K562 (cell line): ENCODE measurements at regions not wholly inside any gene's neighbourhood (a gene's known extent, or its start where the extent isn't known, plus 50 kb on each side); places are given as distances from the start of the nearest gene placed in this dataset.

Experiments
- ATAC-seq: fragments of 200-7000 bp; cut with Tn5 transposase; 3 replicates; pipeline ENCODE4 v1.9.1; 2020; ENCODE audit warnings: moderate library complexity
- BruUV-seq: library from RNA; stranded (reverse); fragments of 400-500 nt; replicated peaks from 2 replicates; lab custom pipeline; 2021; lab: Mats Ljungman, UMichigan
- CTCF ChIA-PET: fragments of 300-600 bp; formaldehyde crosslinking; extraction: SDS; loops from one replicate; lab custom pipeline; 2021; ENCODE audit warnings: low intra/inter-chr PET ratio; lab: Yijun Ruan, JAX
- POLR2A ChIA-PET: fragments of 300-600, 350-650 bp; sonication (Branson Sonifier 250); formaldehyde crosslinking; extraction: SDS; loops from one replicate; lab custom pipeline; 2021; ENCODE audit warnings: antibody characterized with exemption, inconsistent platforms; lab: Yijun Ruan, JAX
- DNase-seq, 4 experiments: peaks; one replicate each; pipeline versions ENCODE4 v3.0.0 to v3.0.0-alpha.2; 2011 to 2018; ENCODE audit warnings: low spot score in 3 of 4, mixed read lengths in 3 of 4; ENCODE audit errors: extremely low read depth in 1 of 4
- FAIRE-seq: peaks from 2 replicates; lab custom pipeline; 2011; peaks lifted over from hg19 to GRCh38; lab: Jason Lieb, UNC
- H2AFZ ChIP-seq: 2 replicates; pipeline ENCODE4 v1.6.0; 2011; ENCODE audit warnings: low read depth, low read length, control low read depth, inconsistent platforms
- H3K27ac ChIP-seq: fragments of 200-600 bp; 3 replicates; pipeline ENCODE4 v1.8.0; 2011; ENCODE audit warnings: low read depth, mild to moderate bottlenecking, control low read depth, inconsistent platforms, low read length, moderate library complexity, mixed read lengths; ENCODE audit errors: extremely low read depth
- H3K27me3 ChIP-seq, 2 experiments: fragments of 300-600 bp in 1 of 2; 2 replicates in 1 of 2; 3 replicates in 1 of 2; pipeline versions ENCODE4 v1.6.0 to v1.8.0; 2011; ENCODE audit warnings: inconsistent platforms in 2 of 2, low read length in 2 of 2, mild to moderate bottlenecking in 1 of 2, mixed read lengths in 1 of 2, moderate library complexity in 1 of 2; ENCODE audit not compliant: control insufficient read depth in 2 of 2, insufficient read depth in 2 of 2
- H3K36me3 ChIP-seq: fragments of 300-600 bp; 3 replicates; pipeline ENCODE4 v1.8.0; 2011; ENCODE audit warnings: mild to moderate bottlenecking, low read length, inconsistent platforms; ENCODE audit not compliant: control insufficient read depth, insufficient read depth
- H3K4me1 ChIP-seq, 2 experiments: fragments of 200-600 bp in 1 of 2; replicated peaks in 1 of 2; 2 replicates in 1 of 2; 3 replicates in 1 of 2; pipeline versions ENCODE4 v1.5.1 to v1.8.0; 2011; ENCODE audit warnings: inconsistent platforms in 2 of 2, low read length in 2 of 2, mild to moderate bottlenecking in 1 of 2, mixed read lengths in 1 of 2, moderate library complexity in 1 of 2; ENCODE audit not compliant: control insufficient read depth in 2 of 2, insufficient read depth in 2 of 2
- H3K4me2 ChIP-seq: 2 replicates; pipeline ENCODE4 v1.6.1; 2011; ENCODE audit warnings: low read length, control low read depth, inconsistent platforms, mixed read lengths; ENCODE audit not compliant: insufficient read depth
- H3K4me3 ChIP-seq: fragments of 200-600 bp; sonication (generic), shearing (Covaris generic); 2 replicates; pipeline ENCODE4 v1.5.1; 2016; ENCODE audit warnings: control low read depth, inconsistent platforms
- H3K79me2 ChIP-seq: fragments of 200-600 bp; 3 replicates; pipeline ENCODE4 v1.8.0; 2011; ENCODE audit warnings: low read length, inconsistent platforms; ENCODE audit not compliant: control insufficient read depth, insufficient read depth
- H3K9ac ChIP-seq, 2 experiments: 2 replicates each; pipeline versions ENCODE4 v1.6.0 to v1.6.1; 2011; ENCODE audit warnings: low read depth in 2 of 2, low read length in 2 of 2, control low read depth in 1 of 2, inconsistent platforms in 1 of 2, mild to moderate bottlenecking in 1 of 2, mixed read lengths in 1 of 2; ENCODE audit not compliant: insufficient read depth in 1 of 2
- H3K9me1 ChIP-seq: one replicate; pipeline ENCODE4 v1.6.0; 2011; ENCODE audit warnings: inconsistent platforms, mild to moderate bottlenecking, low read length, moderate library complexity; ENCODE audit not compliant: control insufficient read depth, insufficient read depth
- H3K9me3 ChIP-seq: replicated peaks from 2 replicates; pipeline ENCODE4 v1.5.1; 2011; ENCODE audit warnings: low read depth, low read length, inconsistent platforms; ENCODE audit not compliant: control insufficient read depth, insufficient read depth
- H4K20me1 ChIP-seq: replicated peaks from 2 replicates; pipeline ENCODE4 v1.6.1; 2011; ENCODE audit warnings: low read length, inconsistent platforms, mixed read lengths; ENCODE audit not compliant: control insufficient read depth, insufficient read depth
- EWSR1 ChIP-seq: fragments of 450-650 bp; IDR thresholded peaks from 2 replicates; pipeline ENCODE4 v1.6.1; 2018; ENCODE audit warnings: borderline replicate concordance, mild to moderate bottlenecking, low read depth, moderate library complexity; ENCODE audit not compliant: partially characterized antibody
- GABPB1 ChIP-seq: sonication (generic); formaldehyde crosslinking; IDR thresholded peaks from 2 replicates; pipeline ENCODE4 v1.8.0; 2022; ENCODE audit warnings: mild to moderate bottlenecking, missing genetic modification reagents
- NEUROD1 ChIP-seq: fragments of 150-350 bp; IDR thresholded peaks from 2 replicates; pipeline ENCODE4 v1.6.1; 2014; ENCODE audit warnings: borderline replicate concordance, low read length, low read depth; ENCODE audit not compliant: partially characterized antibody
- PML ChIP-seq: IDR thresholded peaks from 2 replicates; pipeline ENCODE4 v1.6.1; 2012; ENCODE audit warnings: low read length, inconsistent platforms
- PRPF4 ChIP-seq: fragments of 200-400 bp; formaldehyde crosslinking; IDR thresholded peaks from one replicate; pipeline ENCODE4 v1.6.1; 2017; ENCODE audit warnings: low read length, low read depth, mild to moderate bottlenecking; ENCODE audit not compliant: insufficient read depth, poor library complexity, severe bottlenecking
- RB1 ChIP-seq: fragments of 450-650 bp; IDR thresholded peaks from 2 replicates; pipeline ENCODE4 v1.6.1; 2017; ENCODE audit warnings: low read depth, mild to moderate bottlenecking
- TAF15 ChIP-seq: fragments of 200-400 bp; formaldehyde crosslinking; IDR thresholded peaks from 2 replicates; pipeline ENCODE4 v1.6.1; 2017; ENCODE audit warnings: mild to moderate bottlenecking, low read depth, low read length, moderate library complexity
- ZNF232 ChIP-seq: sonication (generic); formaldehyde crosslinking; IDR thresholded peaks from 2 replicates; pipeline ENCODE4 v1.8.0; 2022; ENCODE audit warnings: mild to moderate bottlenecking, missing genetic modification reagents
- ZNF263 ChIP-seq: sonication (generic); formaldehyde crosslinking; IDR thresholded peaks from 2 replicates; pipeline ENCODE4 v1.8.0; 2022; ENCODE audit warnings: mild to moderate bottlenecking, missing genetic modification reagents, borderline replicate concordance
- WGBS: fragments of 100-300 bp; shearing (Covaris generic); methylation state at CpG from one replicate; pipeline ENCODE4 v1.1.6; 2016; ENCODE audit warnings: low coverage, mixed read lengths; ENCODE audit not compliant: insufficient coverage; ENCODE audit errors: missing lambda C conversion rate; 5-methylcytosine and 5-hydroxymethylcytosine counted together
- in situ Hi-C: fragments of 300-500 bp; cut with MboI; formaldehyde crosslinking; loops from 4 replicates; pipeline ENCODE4 v1.15.0; 2018; ENCODE audit warnings: inconsistent platforms, mixed read lengths
- intact Hi-C: fragments of 100-400 bp; cut with micrococcal nuclease; formaldehyde crosslinking; loops from 2 replicates; pipeline ENCODE4 v1.14.2; 2022
- TF ChIP-seq, protein P1 (sequence below), 2 experiments: fragments of 450-650 bp in 1 of 2; IDR thresholded peaks; 2 replicates each; pipeline ENCODE4 v1.6.1; 2011 to 2017; ENCODE audit warnings: low read depth in 2 of 2, antibody characterized with exemption in 1 of 2, borderline replicate concordance in 1 of 2, low read length in 1 of 2, mild to moderate bottlenecking in 1 of 2, mixed read lengths in 1 of 2; ENCODE audit not compliant: control insufficient read depth in 1 of 2
- TF ChIP-seq, protein P2 (sequence below): sonication (generic); formaldehyde crosslinking; IDR thresholded peaks from 2 replicates; pipeline ENCODE4 v1.8.0; 2023; ENCODE audit warnings: mild to moderate bottlenecking, missing genetic modification reagents
- TF ChIP-seq, protein P3 (sequence below): sonication (generic); formaldehyde crosslinking; IDR thresholded peaks from 2 replicates; pipeline ENCODE4 v1.8.0; 2022; ENCODE audit warnings: missing genetic modification reagents, mild to moderate bottlenecking, moderate library complexity, borderline replicate concordance
- TF ChIP-seq, protein P4 (sequence below): fragments of 250-450 bp; sonication (Bioruptor Pico); IDR thresholded peaks from 2 replicates; pipeline ENCODE4 v1.8.0; 2022; ENCODE audit warnings: inconsistent platforms

DNA sequence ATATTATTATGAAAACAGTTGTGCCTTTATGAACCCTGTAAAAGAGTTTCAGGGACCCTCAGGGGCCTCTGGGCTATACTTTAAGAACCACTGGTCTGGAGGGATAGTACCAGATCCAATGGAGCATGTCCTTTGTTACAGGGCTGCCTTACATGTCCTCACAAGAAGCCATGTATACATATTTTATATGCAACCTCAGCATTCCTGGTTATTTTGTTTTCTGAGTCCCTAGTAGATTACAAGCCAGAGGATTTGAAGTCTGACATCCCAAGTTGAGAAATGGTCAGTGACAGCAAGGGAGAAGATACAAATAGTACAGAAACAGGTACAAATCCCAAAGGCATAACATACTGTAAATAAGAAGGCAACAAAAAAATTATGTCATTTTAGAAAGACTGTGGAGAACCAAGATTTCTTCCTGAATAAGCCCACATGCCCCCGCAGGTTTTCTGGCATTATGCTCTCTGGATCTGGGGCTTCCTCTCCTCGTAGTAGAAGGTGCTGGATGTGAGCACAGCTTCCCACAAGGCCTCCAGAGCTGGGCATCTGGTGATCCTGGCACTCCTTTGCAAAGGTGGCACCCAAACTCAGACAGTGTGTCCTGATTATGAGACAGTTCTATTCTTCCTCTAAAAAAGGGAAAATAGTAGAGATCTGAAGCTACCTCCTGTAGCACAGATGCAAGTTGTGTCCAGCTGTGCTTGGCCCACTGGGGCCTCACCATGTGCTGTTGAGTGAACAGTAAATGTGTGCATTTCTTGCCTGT is 114.0 kb downstream of the NR1D2 start (continued):
- no peak for TF ChIP-seq PRPF4
- TF ChIP-seq, protein P1, sequence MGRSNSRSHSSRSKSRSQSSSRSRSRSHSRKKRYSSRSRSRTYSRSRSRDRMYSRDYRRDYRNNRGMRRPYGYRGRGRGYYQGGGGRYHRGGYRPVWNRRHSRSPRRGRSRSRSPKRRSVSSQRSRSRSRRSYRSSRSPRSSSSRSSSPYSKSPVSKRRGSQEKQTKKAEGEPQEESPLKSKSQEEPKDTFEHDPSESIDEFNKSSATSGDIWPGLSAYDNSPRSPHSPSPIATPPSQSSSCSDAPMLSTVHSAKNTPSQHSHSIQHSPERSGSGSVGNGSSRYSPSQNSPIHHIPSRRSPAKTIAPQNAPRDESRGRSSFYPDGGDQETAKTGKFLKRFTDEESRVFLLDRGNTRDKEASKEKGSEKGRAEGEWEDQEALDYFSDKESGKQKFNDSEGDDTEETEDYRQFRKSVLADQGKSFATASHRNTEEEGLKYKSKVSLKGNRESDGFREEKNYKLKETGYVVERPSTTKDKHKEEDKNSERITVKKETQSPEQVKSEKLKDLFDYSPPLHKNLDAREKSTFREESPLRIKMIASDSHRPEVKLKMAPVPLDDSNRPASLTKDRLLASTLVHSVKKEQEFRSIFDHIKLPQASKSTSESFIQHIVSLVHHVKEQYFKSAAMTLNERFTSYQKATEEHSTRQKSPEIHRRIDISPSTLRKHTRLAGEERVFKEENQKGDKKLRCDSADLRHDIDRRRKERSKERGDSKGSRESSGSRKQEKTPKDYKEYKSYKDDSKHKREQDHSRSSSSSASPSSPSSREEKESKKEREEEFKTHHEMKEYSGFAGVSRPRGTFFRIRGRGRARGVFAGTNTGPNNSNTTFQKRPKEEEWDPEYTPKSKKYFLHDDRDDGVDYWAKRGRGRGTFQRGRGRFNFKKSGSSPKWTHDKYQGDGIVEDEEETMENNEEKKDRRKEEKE (IDR thresholded peaks at IDR 0.05; ENCODE audit: borderline replicate concordance in 1 of 2, control insufficient read depth in 1 of 2, low read depth in 2 of 2, low read length in 1 of 2), result no peak

DNA sequence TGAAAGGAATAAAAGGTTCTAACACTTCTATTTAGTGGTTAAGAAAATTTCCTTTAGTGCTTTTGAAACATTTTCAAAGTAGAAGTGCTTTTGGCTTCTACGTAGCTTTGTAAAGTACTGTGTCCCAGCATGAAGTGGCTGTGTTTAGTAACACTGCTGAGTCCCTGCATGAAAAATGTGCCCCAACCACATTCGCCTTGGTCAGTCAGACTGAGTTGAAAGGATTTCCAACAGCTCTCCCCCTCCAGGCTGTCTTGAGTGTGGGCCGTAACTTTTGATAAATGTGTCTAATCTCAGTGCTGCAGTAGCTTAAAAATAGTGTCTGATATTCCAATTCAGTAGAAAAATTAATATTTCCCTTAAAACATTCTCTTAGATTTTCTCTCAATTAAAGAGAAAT is 115.0 kb downstream of the NR1D2 start:
- no peaks in the 10 kb centered on the region for H3K36me3 ChIP-seq
- H3K4me1 ChIP-seq, result no peaks in the 10 kb centered on the region
- no peak overlapping the region for H3K4me2 ChIP-seq
- FAIRE-seq (peak; percentile 23), ATAC-seq (no peak), DNase-seq (no peak)
- no peaks in the 10 kb centered on the region for H3K9me1 ChIP-seq
- intact Hi-C loops (no loop called here), in situ Hi-C loops (no loop called here)
- H3K9ac ChIP-seq, result no peak overlapping the region
- WGBS, result 2% methylated on average over 3 of the region's 3 CpGs
- ChIA-PET POLR2A (no interaction called here), CTCF (no interaction called here)
- H2AFZ ChIP-seq, result no peak overlapping the region
- no peaks in the 10 kb centered on the region for H3K79me2 ChIP-seq
- H3K27me3 ChIP-seq, result peaks cover 5 to 7% of the 10 kb centered on the region in 2 experiments; a peak in 3 of 5 replicates
- H3K27ac ChIP-seq, result no peak overlapping the region
- no peak overlapping the region for H3K4me3 ChIP-seq
- H4K20me1 ChIP-seq, result no peaks in the 10 kb centered on the region
- BruUV-seq, result no TSS peak
- no peaks in the 10 kb centered on the region for H3K9me3 ChIP-seq
- TF ChIP-seq PML (no peak), TAF15 (no peak), EWSR1 (no peak), RB1 (no peak), NEUROD1 (no peak), GABPB1 (CRISPR knock-in tag) (no peak), ZNF232 (CRISPR knock-in tag) (no peak), ZNF263 (no peak)
- TF ChIP-seq, protein P2, sequence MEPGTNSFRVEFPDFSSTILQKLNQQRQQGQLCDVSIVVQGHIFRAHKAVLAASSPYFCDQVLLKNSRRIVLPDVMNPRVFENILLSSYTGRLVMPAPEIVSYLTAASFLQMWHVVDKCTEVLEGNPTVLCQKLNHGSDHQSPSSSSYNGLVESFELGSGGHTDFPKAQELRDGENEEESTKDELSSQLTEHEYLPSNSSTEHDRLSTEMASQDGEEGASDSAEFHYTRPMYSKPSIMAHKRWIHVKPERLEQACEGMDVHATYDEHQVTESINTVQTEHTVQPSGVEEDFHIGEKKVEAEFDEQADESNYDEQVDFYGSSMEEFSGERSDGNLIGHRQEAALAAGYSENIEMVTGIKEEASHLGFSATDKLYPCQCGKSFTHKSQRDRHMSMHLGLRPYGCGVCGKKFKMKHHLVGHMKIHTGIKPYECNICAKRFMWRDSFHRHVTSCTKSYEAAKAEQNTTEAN (CRISPR knock-in tag), result no peak
- TF ChIP-seq, protein P3, sequence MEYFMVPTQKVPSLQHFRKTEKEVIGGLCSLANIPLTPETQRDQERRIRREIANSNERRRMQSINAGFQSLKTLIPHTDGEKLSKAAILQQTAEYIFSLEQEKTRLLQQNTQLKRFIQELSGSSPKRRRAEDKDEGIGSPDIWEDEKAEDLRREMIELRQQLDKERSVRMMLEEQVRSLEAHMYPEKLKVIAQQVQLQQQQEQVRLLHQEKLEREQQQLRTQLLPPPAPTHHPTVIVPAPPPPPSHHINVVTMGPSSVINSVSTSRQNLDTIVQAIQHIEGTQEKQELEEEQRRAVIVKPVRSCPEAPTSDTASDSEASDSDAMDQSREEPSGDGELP (CRISPR knock-in tag), result no peak
- TF ChIP-seq, protein P4, sequence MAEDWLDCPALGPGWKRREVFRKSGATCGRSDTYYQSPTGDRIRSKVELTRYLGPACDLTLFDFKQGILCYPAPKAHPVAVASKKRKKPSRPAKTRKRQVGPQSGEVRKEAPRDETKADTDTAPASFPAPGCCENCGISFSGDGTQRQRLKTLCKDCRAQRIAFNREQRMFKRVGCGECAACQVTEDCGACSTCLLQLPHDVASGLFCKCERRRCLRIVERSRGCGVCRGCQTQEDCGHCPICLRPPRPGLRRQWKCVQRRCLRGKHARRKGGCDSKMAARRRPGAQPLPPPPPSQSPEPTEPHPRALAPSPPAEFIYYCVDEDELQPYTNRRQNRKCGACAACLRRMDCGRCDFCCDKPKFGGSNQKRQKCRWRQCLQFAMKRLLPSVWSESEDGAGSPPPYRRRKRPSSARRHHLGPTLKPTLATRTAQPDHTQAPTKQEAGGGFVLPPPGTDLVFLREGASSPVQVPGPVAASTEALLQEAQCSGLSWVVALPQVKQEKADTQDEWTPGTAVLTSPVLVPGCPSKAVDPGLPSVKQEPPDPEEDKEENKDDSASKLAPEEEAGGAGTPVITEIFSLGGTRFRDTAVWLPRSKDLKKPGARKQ (CRISPR knock-in tag), result no peak
